ENCODE measurements at regions not wholly inside any gene's neighbourhood (a gene's known extent, or its start where the extent isn't known, plus 50 kb on each side); places are given as distances from the start of the nearest gene placed in this dataset.

- peak in 1 of 2 donors; percentile 12 for TF ChIP-seq CTCF (conservative IDR thresholded peaks at IDR 0.05 in 1 of 2, IDR thresholded peaks at IDR 0.05 in 1 of 2; ENCODE audit: low read depth in 1 of 2, low read length in 2 of 2)
- no peak for TF ChIP-seq EZH2 (IDR thresholded peaks at IDR 0.05; ENCODE audit: low read length, missing control alignments)
These were observed 120.0 kb upstream of the FHL2 start for GRCh38 chr2:105518897-105519296.
